ENCODE measurements at regions not wholly inside any gene's neighbourhood (a gene's known extent, or its start where the extent isn't known, plus 50 kb on each side); places are given as distances from the start of the nearest gene placed in this dataset.
"Not testable (repeated sequence)": the region's sequence is repeated elsewhere in the genome, so short reads cannot be mapped to it uniquely, and the experiment has no call there.

GRCh38 chr18:14978962-14979535 lies 231.1 kb downstream of the ANKRD30B start:
- H3K4me3 ChIP-seq = no peak overlapping the region
- ATAC-seq = no peak
- H3K36me3 ChIP-seq (replicated peaks in 1 of 2; ENCODE audit: insufficient read depth in 1 of 2, low read depth in 2 of 2) = no peaks in the 10 kb centered on the region
- peak in 2 of 4 donors; percentile 27 to 57 for DNase-seq
- H3K27me3 ChIP-seq = no peaks in the 10 kb centered on the region
- H3K27ac ChIP-seq = no peak overlapping the region
- TF ChIP-seq POLR2A (IDR thresholded peaks at IDR 0.05) (no peak), CTCF (IDR thresholded peaks at IDR 0.05) (peak in 5 of 7 experiments; percentile 13 to 40 (median 21))
- H3K4me1 ChIP-seq = no peaks in the 10 kb centered on the region
- H3K9me3 ChIP-seq = no peaks in the 10 kb centered on the region
- WGBS, 2 donors = 17 to 21% methylated on average over 8 of the region's 8 CpGs
- intact Hi-C loops (cut with DNase I) = no loop called here

- 54 to 55% methylated on average over 3 of the region's 3 CpGs for WGBS, 2 donors
- intact Hi-C loops (cut with DNase I) = no loop called here
- DNase-seq = no peak
Measured at GRCh38 chr18:14979875-14980274, 231.9 kb downstream of the ANKRD30B start.

DNA sequence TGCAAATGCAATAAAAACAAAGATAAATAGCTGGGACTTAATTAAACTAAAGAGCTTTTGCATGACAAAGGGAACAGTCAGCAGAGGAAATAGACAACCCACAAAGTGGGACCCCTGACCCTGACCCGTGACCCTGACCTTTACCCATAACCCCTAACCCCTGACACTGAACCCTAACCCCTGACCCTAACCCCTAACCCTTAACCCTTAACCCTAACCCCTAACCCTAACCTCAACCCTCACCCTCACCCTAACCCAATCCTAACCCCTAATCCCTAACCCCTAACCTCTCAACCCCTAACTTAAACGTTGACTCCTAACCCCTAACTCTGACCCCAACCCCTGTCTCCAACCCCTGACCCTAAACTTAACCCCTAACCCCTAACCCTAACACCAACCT lies 236.6 kb downstream of the ANKRD30B start:
- intact Hi-C loops (cut with DNase I); H3K27me3 ChIP-seq: not testable (repeated sequence)

More at GRCh38 chr18:14979875-14980274, 231.9 kb downstream of the ANKRD30B start:
- Histone ChIP-seq H3K27me3 (no peaks in the 10 kb centered on the region), H3K27ac (no peak overlapping the region), H3K9me3 (no peaks in the 10 kb centered on the region), H3K36me3 (replicated peaks in 1 of 2; ENCODE audit: insufficient read depth in 1 of 2, low read depth in 2 of 2) (no peaks in the 10 kb centered on the region), H3K4me3 (no peak overlapping the region), H3K4me1 (no peaks in the 10 kb centered on the region)
- ATAC-seq = no peak
- TF ChIP-seq POLR2A (IDR thresholded peaks at IDR 0.05) = no peak
- no peak for TF ChIP-seq CTCF (IDR thresholded peaks at IDR 0.05)

DNA sequence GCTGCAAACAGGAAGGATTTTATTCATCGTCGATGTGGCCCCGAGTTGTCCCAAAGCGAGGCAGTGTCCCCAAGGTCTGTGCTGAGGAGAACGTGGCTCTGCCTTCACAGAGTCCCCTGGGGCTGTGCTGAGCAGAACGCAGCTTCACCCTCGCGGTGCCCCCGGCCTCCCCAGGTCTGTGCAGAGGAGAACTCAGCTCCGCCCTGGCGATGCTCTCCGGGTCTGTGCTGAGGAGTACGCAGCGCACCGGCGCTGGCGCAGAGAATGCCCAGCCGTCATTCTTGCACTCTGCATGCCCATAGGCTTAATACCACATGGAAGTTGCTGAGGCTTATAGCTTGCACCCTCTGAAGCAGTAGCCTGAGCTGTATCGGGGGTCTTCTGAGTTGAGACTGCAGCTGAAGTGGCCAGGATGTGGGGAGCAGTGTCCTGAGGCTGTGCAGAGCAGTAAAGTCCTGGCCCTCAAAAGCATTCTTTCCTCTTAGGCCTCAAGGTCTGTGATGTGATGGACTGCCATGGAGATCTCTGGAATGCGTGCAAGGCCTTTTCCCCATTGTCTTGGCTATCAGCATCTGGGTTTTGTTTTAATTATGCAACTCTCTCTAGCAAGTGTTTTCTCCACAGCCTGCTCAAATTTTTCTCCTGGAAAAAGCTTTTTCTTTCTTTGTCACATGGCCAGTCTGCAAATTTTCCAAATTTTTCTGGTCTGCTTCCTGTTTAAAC lies 237.5 kb downstream of the ANKRD30B start:
- H3K4me1 ChIP-seq; ATAC-seq; DNase-seq; H3K4me3 ChIP-seq; H3K27ac ChIP-seq; intact Hi-C loops (cut with DNase I); H3K9me3 ChIP-seq; H3K27me3 ChIP-seq; H3K36me3 ChIP-seq (replicated peaks in 1 of 2; ENCODE audit: insufficient read depth in 1 of 2, low read depth in 2 of 2): not testable (repeated sequence)
- WGBS, 2 donors = 84% methylated on average over 7 to 20 of the region's 20 CpGs

More for the DNA sequence above, 236.6 kb downstream of the ANKRD30B start:
- not testable (repeated sequence) for H3K9me3 ChIP-seq; H3K27ac ChIP-seq; H3K36me3 ChIP-seq (replicated peaks in 1 of 2; ENCODE audit: insufficient read depth in 1 of 2, low read depth in 2 of 2); H3K4me3 ChIP-seq; H3K4me1 ChIP-seq; DNase-seq; ATAC-seq
- 20 to 42% methylated on average over 2 of the region's 2 CpGs for WGBS, 2 donors

- H3K27ac ChIP-seq; ATAC-seq; intact Hi-C loops (cut with DNase I); DNase-seq; H3K36me3 ChIP-seq (replicated peaks in 1 of 2; ENCODE audit: insufficient read depth in 1 of 2, low read depth in 2 of 2); H3K4me1 ChIP-seq; H3K4me3 ChIP-seq; H3K27me3 ChIP-seq; H3K9me3 ChIP-seq: not testable (repeated sequence)
- 55 to 60% methylated on average over 1 to 3 of the region's 3 CpGs for WGBS, 2 donors
Measured at GRCh38 chr18:14987377-14987776, 239.4 kb downstream of the ANKRD30B start.

DNA sequence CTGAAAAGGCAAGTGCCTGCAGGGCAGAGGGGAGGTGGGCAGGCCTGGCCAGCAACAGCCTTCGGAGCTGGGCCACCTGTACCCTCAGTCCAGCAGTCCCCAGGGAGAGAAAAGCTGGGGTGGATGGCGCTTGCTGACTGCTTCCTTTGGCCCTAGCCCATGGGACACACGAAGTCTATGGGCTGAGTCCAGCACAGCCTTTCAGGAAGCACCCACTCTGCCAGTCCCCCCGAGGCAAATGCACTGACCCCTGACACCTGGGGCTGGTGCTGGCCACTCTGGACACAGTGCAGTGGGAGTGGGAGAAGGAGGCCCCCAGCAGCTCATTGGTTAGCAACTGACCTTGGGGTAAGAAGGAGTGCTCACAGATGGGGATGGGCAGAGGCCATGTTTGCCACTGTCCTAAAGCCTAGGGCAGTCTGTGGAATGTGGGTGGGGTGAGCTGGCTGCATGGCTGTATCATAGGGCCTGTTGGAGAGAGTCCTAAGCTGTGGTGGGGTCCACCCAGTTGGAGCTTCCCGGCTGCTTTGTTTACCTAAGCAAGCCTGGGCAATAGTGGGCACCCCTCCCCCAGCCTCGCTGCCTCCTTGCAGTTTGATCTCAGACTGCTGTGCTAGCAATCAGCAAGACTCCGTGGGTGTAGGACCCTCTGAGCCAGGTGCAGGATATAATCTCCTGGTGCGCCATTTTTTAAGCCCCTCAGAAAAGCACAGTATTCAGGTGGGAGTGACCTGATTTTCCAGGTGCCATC lies 240.2 kb downstream of the ANKRD30B start:
- ATAC-seq; H3K4me1 ChIP-seq; H3K27ac ChIP-seq; H3K4me3 ChIP-seq; H3K27me3 ChIP-seq; H3K9me3 ChIP-seq; intact Hi-C loops (cut with DNase I); DNase-seq; H3K36me3 ChIP-seq (replicated peaks in 1 of 2; ENCODE audit: insufficient read depth in 1 of 2, low read depth in 2 of 2): not testable (repeated sequence)
- WGBS, 2 donors = 60 to 70% methylated on average over 3 to 7 of the region's 8 CpGs

DNA sequence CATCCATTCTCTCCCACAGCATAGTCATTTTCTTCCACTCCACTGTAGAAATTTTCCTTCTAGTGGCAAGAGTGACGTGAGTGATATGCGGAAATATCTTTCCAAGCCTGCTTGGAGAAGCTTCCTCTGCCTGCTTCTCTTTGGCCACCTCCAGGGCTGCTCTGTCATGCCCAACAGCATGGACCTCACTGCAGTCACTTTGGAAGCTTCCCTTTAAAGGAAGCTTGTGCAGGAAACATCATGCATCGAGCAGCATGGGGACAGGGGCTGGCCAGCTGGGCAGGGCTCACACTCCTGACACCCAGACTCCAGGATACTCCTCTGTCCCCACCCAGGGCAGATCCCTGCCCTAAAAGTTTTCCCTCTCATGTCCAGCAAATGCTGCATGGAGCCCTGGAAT lies 241.6 kb downstream of the ANKRD30B start:
- intact Hi-C loops (cut with DNase I); H3K4me3 ChIP-seq; H3K27ac ChIP-seq; ATAC-seq; H3K9me3 ChIP-seq; H3K36me3 ChIP-seq (replicated peaks in 1 of 2; ENCODE audit: insufficient read depth in 1 of 2, low read depth in 2 of 2); DNase-seq; H3K27me3 ChIP-seq; H3K4me1 ChIP-seq: not testable (repeated sequence)
- 22 to 59% methylated on average over 3 of the region's 3 CpGs for WGBS, 2 donors

DNA sequence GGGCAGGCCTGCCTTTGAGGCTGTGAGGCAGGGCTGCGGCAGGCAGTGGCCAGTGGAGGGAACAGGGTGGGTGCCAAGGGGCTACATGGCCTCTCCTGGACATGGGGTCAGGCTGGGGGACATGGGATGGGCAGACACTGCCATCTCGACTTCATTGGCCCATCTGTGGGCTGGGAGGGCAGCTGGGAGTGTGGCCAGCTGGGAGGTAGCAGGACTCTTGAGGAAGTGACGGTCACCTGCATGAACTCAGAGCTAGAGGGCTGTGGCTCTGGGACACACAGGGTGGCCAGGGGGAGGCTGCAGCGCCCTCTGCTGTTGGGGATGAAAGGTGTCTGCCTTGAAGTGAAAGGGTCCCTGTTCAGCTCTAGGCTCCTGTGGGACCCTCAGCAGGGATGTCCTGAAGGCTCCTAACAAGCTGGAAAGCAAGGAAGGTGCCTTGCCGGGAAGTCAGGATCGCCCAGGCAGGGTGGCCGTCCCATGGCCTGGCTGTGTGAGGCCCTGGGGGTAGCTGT lies 244.0 kb downstream of the ANKRD30B start:
- ATAC-seq; H3K9me3 ChIP-seq; DNase-seq; H3K27me3 ChIP-seq; H3K4me3 ChIP-seq; H3K4me1 ChIP-seq; H3K36me3 ChIP-seq (replicated peaks in 1 of 2; ENCODE audit: insufficient read depth in 1 of 2, low read depth in 2 of 2); H3K27ac ChIP-seq; intact Hi-C loops (cut with DNase I): not testable (repeated sequence)
- 65 to 80% methylated on average over 3 to 7 of the region's 7 CpGs for WGBS, 2 donors

DNA sequence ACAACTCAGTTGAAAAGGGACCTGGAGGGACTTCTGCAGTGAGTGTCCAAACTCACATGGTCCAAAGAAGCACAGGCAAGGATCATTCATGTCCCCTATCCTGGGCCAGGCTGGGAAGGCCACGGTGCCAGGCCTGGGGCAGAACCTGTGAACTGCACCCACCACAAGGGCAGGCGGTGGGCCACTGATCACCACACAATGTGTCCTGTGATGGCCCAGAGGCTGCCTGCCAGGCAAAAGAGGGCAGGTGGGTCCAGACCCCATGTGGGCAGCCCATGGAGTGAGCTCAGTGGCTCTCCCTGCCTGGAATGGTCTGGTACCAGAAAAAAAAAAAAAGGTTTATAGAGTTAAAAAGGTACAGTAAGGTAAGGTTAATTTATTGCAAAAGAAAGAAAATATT lies 244.8 kb downstream of the ANKRD30B start:
- H3K9me3 ChIP-seq; H3K4me3 ChIP-seq; H3K27ac ChIP-seq; H3K36me3 ChIP-seq (replicated peaks in 1 of 2; ENCODE audit: insufficient read depth in 1 of 2, low read depth in 2 of 2); ATAC-seq; DNase-seq; intact Hi-C loops (cut with DNase I); H3K27me3 ChIP-seq; H3K4me1 ChIP-seq: not testable (repeated sequence)
- 47% methylated on average over 2 of the region's 2 CpGs; no CpG with 5 or more reads in 1 of the 2 donors for WGBS, 2 donors
